ENCODE measurements at regions not wholly inside any gene's neighbourhood (a gene's known extent, or its start where the extent isn't known, plus 50 kb on each side); places are given as distances from the start of the nearest gene placed in this dataset.

GRCh38 chr11:80532633-80533232, 1091.9 kb upstream of the TENM4 start:
- no peak for TF ChIP-seq REST (IDR thresholded peaks at IDR 0.05; ENCODE audit: low read depth)

- TF ChIP-seq EP300 (IDR thresholded peaks at IDR 0.05; ENCODE audit: borderline replicate concordance) (no peak), EGR1 (IDR thresholded peaks at IDR 0.05) (no peak), TEAD4 (IDR thresholded peaks at IDR 0.05) (no peak), USF1 (IDR thresholded peaks at IDR 0.05) (no peak), MAX (IDR thresholded peaks at IDR 0.05) (no peak), TCF12 (IDR thresholded peaks at IDR 0.05; ENCODE audit: low read depth) (no peak), CREB1 (IDR thresholded peaks at IDR 0.05; ENCODE audit: low read depth) (no peak), YY1 (IDR thresholded peaks at IDR 0.05; ENCODE audit: low read depth) (no peak), ZBTB7A (IDR thresholded peaks at IDR 0.05; ENCODE audit: low read depth) (no peak)
Measured at GRCh38 chr11:80529726-80530125, 1088.9 kb upstream of the TENM4 start.

- TF ChIP-seq MAX (IDR thresholded peaks at IDR 0.05): no peak
- TF ChIP-seq CREB1 (IDR thresholded peaks at IDR 0.05; ENCODE audit: low read depth): no peak
- TF ChIP-seq NFIC (IDR thresholded peaks at IDR 0.05): no peak
- TF ChIP-seq TEAD4 (IDR thresholded peaks at IDR 0.05): no peak
- TF ChIP-seq REST (IDR thresholded peaks at IDR 0.05; ENCODE audit: low read depth): no peak
- TF ChIP-seq CEBPB (IDR thresholded peaks at IDR 0.05): no peak
- TF ChIP-seq TAF1 (IDR thresholded peaks at IDR 0.05; ENCODE audit: low read depth): no peak
- no peak for TF ChIP-seq TCF12 (IDR thresholded peaks at IDR 0.05; ENCODE audit: low read depth)
- no peak for TF ChIP-seq RAD21 (IDR thresholded peaks at IDR 0.05; ENCODE audit: low read depth)
- no peak for TF ChIP-seq EP300 (IDR thresholded peaks at IDR 0.05; ENCODE audit: borderline replicate concordance)
- TF ChIP-seq EGR1 (IDR thresholded peaks at IDR 0.05): no peak
- no peak for TF ChIP-seq USF1 (IDR thresholded peaks at IDR 0.05)
- no peak for TF ChIP-seq FOXM1 (IDR thresholded peaks at IDR 0.05; ENCODE audit: borderline replicate concordance, low read depth)
Measured at GRCh38 chr11:80525663-80526405, 1085.0 kb upstream of the TENM4 start.

GRCh38 chr11:80524349-80524748, 1083.5 kb upstream of the TENM4 start:
- TF ChIP-seq EGR1 (IDR thresholded peaks at IDR 0.05) (no peak), EP300 (IDR thresholded peaks at IDR 0.05; ENCODE audit: borderline replicate concordance) (no peak), TEAD4 (IDR thresholded peaks at IDR 0.05) (no peak), USF1 (IDR thresholded peaks at IDR 0.05) (no peak), YY1 (IDR thresholded peaks at IDR 0.05; ENCODE audit: low read depth) (no peak), TAF1 (IDR thresholded peaks at IDR 0.05; ENCODE audit: low read depth) (no peak), CREB1 (IDR thresholded peaks at IDR 0.05; ENCODE audit: low read depth) (no peak), NFIC (IDR thresholded peaks at IDR 0.05) (no peak), TCF12 (IDR thresholded peaks at IDR 0.05; ENCODE audit: low read depth) (no peak), FOXM1 (IDR thresholded peaks at IDR 0.05; ENCODE audit: borderline replicate concordance, low read depth) (no peak), RAD21 (IDR thresholded peaks at IDR 0.05; ENCODE audit: low read depth) (no peak)

GRCh38 chr11:80523057-80523456, 1082.2 kb upstream of the TENM4 start:
- TF ChIP-seq EP300 (IDR thresholded peaks at IDR 0.05; ENCODE audit: borderline replicate concordance) (no peak), REST (IDR thresholded peaks at IDR 0.05; ENCODE audit: low read depth) (no peak), ZBTB7A (IDR thresholded peaks at IDR 0.05; ENCODE audit: low read depth) (no peak), EGR1 (IDR thresholded peaks at IDR 0.05) (no peak), TEAD4 (IDR thresholded peaks at IDR 0.05) (no peak), MAX (IDR thresholded peaks at IDR 0.05) (no peak), RAD21 (IDR thresholded peaks at IDR 0.05; ENCODE audit: low read depth) (no peak), YY1 (IDR thresholded peaks at IDR 0.05; ENCODE audit: low read depth) (no peak), TAF1 (IDR thresholded peaks at IDR 0.05; ENCODE audit: low read depth) (no peak), USF1 (IDR thresholded peaks at IDR 0.05) (no peak), NFIC (IDR thresholded peaks at IDR 0.05) (no peak), FOXM1 (IDR thresholded peaks at IDR 0.05; ENCODE audit: borderline replicate concordance, low read depth) (no peak), CEBPB (IDR thresholded peaks at IDR 0.05) (no peak), TCF12 (IDR thresholded peaks at IDR 0.05; ENCODE audit: low read depth) (no peak), CREB1 (IDR thresholded peaks at IDR 0.05; ENCODE audit: low read depth) (no peak)

Data from Ishikawa (cell line).